Lung (tissue), 11 donors: ENCODE measurements at regions not wholly inside any gene's neighbourhood (a gene's known extent, or its start where the extent isn't known, plus 50 kb on each side); places are given as distances from the start of the nearest gene placed in this dataset.

ENCODE experiments used
- ATAC-seq: fragments of 200-7000 bp; cut with Tn5 transposase; one replicate; pipeline ENCODE4 v1.9.1; 2020; ENCODE audit warnings: moderate number of reproducible peaks; ENCODE audit not compliant: insufficient read depth, low FRiP score
- DNase-seq, 3 donors: peaks; one replicate each; pipeline ENCODE4 v3.0.0-alpha.2; 2013 to 2017
- H3K27ac ChIP-seq, 2 donors: one replicate each; pipeline ENCODE4 v1.5.1; 2013; ENCODE audit warnings: mild to moderate bottlenecking in 2 of 2, moderate library complexity in 2 of 2, control low read depth in 1 of 2, inconsistent platforms in 1 of 2, low read depth in 1 of 2, low read length in 1 of 2
- H3K27me3 ChIP-seq, 3 donors: one replicate each; pipeline ENCODE4 v1.5.1; 2013; ENCODE audit warnings: low read length in 2 of 3; ENCODE audit not compliant: control insufficient read depth in 3 of 3, insufficient read depth in 3 of 3
- H3K36me3 ChIP-seq, 4 donors: one replicate each; pipeline ENCODE4 v1.5.1; 2013; ENCODE audit warnings: low read length in 4 of 4, mild to moderate bottlenecking in 1 of 4, moderate library complexity in 1 of 4; ENCODE audit not compliant: control insufficient read depth in 4 of 4, insufficient read depth in 4 of 4
- H3K4me1 ChIP-seq, 5 donors: one replicate each; pipeline ENCODE4 v1.5.1; 2013; ENCODE audit warnings: low read length in 5 of 5, mild to moderate bottlenecking in 2 of 5, moderate library complexity in 1 of 5; ENCODE audit not compliant: control insufficient read depth in 5 of 5, insufficient read depth in 5 of 5
- H3K4me3 ChIP-seq: one replicate; pipeline ENCODE4 v1.5.1; 2013; ENCODE audit warnings: mild to moderate bottlenecking, control low read depth, moderate library complexity
- H3K9ac ChIP-seq, 2 donors: one replicate each; pipeline ENCODE4 v1.5.1; 2013; ENCODE audit warnings: low read length in 2 of 2, control low read depth in 1 of 2; ENCODE audit not compliant: insufficient read depth in 1 of 2
- H3K9me3 ChIP-seq, 4 donors: one replicate each; pipeline ENCODE4 v1.5.1; 2013; ENCODE audit warnings: low read length in 3 of 4, mild to moderate bottlenecking in 1 of 4, moderate library complexity in 1 of 4; ENCODE audit not compliant: control insufficient read depth in 4 of 4, insufficient read depth in 3 of 4
- WGBS, 2 donors: extraction: QIAGEN DNeasy Blood & Tissue Kit; methylation state at CpG; one replicate each; pipeline ENCODE4 v1.1.7; 2013; 5-methylcytosine and 5-hydroxymethylcytosine counted together
- TF ChIP-seq, protein P1 (sequence below): IDR thresholded peaks from 2 replicates; pipeline ENCODE4 v1.5.1; 2012; ENCODE audit warnings: mild to moderate bottlenecking; ENCODE audit errors: control extremely low read depth, extremely low read depth
- donor health status: control.
- donor health status: control.
- donor health status: Bipolar disorder and iron deficiency.
- donor health status: healthy.
- donor health status: DM: yes; HTN: yes; CAD: no.

DNA sequence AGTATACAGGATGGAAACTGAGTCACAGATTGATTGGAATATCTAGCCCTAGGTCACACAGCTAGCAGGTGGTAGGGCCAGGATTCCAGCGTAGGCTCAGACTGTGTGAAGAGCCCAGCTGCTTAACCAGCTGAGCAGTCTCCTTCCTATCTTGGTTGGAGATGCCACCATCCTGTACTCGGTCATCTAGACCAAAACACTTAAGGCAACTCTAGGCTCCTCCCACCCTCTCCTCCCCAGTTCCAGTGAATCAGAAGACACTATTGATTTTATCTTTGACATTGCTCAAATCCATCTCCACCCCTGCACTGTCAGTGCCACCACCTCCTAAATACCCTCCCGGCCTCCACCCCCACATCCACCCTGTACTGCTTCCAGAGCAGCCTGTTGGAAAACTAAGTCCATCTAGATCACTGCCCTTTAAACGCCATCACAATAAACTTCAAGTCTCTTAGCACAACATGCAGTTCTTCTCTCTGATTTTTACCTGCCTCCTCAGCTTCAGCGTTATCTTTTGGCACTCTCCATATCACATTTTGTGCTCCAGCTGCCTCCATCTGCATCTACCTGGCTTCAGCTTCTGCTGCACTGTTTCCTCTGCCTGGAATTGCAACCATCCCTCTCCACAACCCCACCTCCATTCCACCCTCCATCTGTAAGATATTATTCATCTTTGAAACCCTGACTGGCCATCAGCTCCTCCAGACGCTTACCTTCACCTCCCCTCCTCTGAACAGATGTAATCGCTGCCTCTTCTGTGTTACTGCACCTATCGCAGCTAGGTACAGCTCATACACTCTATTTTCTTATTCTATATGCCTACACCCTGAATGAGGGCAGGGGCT lies 86.8 kb upstream of the ACP3 start:
- H3K27ac ChIP-seq, result no peak overlapping the region
- H3K9me3 ChIP-seq, result no peaks in the 10 kb centered on the region
- TF ChIP-seq, protein P1, sequence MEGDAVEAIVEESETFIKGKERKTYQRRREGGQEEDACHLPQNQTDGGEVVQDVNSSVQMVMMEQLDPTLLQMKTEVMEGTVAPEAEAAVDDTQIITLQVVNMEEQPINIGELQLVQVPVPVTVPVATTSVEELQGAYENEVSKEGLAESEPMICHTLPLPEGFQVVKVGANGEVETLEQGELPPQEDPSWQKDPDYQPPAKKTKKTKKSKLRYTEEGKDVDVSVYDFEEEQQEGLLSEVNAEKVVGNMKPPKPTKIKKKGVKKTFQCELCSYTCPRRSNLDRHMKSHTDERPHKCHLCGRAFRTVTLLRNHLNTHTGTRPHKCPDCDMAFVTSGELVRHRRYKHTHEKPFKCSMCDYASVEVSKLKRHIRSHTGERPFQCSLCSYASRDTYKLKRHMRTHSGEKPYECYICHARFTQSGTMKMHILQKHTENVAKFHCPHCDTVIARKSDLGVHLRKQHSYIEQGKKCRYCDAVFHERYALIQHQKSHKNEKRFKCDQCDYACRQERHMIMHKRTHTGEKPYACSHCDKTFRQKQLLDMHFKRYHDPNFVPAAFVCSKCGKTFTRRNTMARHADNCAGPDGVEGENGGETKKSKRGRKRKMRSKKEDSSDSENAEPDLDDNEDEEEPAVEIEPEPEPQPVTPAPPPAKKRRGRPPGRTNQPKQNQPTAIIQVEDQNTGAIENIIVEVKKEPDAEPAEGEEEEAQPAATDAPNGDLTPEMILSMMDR, result no peak
- DNase-seq, result no peak
- WGBS, 2 donors, result 90 to 92% methylated on average over 8 of the region's 8 CpGs
- H3K36me3 ChIP-seq, result no peaks in the 10 kb centered on the region
- no peak overlapping the region for H3K9ac ChIP-seq
- H3K4me3 ChIP-seq, result no peak overlapping the region
- ATAC-seq, result no peak
- no peaks in the 10 kb centered on the region for H3K27me3 ChIP-seq
- no peaks in the 10 kb centered on the region for H3K4me1 ChIP-seq

DNA sequence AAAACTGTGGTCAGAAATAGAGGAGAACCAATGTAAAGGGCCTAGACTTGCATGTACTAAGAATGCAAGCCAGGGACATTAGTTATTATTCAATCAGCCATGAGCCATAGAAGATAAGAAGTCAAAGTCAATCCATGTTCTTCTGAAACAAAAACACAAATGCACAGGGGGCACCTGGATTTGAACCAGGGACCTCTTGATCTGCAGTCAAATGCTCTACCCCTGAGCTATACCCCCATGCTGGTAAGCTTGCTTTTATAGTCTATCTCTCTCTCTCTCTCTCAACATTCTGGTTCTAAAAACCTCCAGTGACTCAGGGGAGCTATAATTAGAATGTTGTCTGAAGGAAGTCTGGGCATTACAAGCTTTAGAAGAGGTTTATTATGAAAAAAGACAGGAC lies 85.6 kb upstream of the ACP3 start:
- Histone ChIP-seq H3K9me3 (no peaks in the 10 kb centered on the region), H3K4me3 (no peak overlapping the region), H3K36me3 (no peaks in the 10 kb centered on the region), H3K27me3 (no peaks in the 10 kb centered on the region), H3K4me1 (no peaks in the 10 kb centered on the region), H3K9ac (no peak overlapping the region), H3K27ac (no peak overlapping the region)
- DNase-seq (no peak), ATAC-seq (no peak)
- TF ChIP-seq, protein P1, result no peak

DNA sequence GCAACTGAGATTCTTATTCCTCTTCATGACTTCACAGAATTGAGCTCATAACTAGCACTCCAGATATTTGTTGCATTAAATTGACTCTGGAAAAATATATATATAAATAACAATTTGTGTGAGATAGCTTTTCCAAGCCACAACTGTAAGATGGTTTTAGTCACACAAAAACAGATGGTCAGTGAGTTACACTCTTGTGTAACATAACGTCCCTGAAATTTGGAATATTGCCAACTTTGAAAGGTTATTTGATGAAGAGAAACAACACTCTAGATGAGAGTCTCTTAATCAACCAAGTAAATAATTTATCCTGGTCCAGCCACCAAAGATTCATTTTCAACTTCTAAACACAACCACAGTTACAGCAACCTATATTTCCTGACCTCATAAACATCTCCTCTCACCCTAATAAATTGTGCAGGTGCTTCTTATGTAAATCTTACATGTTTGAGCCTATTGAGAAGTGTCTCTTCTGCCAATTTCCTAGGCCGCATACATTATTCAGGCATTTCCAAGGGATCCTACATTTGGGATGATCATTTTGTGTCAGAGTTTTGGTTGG lies 84.9 kb upstream of the ACP3 start:
- Histone ChIP-seq H3K36me3 (no peaks in the 10 kb centered on the region), H3K9me3 (no peaks in the 10 kb centered on the region), H3K9ac (no peak overlapping the region), H3K27me3 (no peaks in the 10 kb centered on the region), H3K4me1 (no peaks in the 10 kb centered on the region), H3K4me3 (no peak overlapping the region), H3K27ac (no peak overlapping the region)
- 1 to 26% methylated on average over 2 of the region's 2 CpGs for WGBS, 2 donors
- DNase-seq (no peak), ATAC-seq (no peak)
- TF ChIP-seq, protein P1, result no peak
